NCI-H1436 treated with DMSO at 0.1 percent for 48 hours (cell line): ENCODE measurements at regions not wholly inside any gene's neighbourhood (a gene's known extent, or its start where the extent isn't known, plus 50 kb on each side); places are given as distances from the start of the nearest gene placed in this dataset.

Experiments
- DNase-seq: peaks from one replicate; lab custom pipeline; 2025; lab: John Stamatoyannopoulos, UW

- no peak for DNase-seq
Measured at GRCh38 chr2:12970861-12971260, 254.1 kb downstream of the TRIB2 start.

- no peak for DNase-seq
Measured at GRCh38 chr2:12971581-12972365, 255.0 kb downstream of the TRIB2 start.

GRCh38 chr2:12978066-12978835, 261.5 kb downstream of the TRIB2 start:
- DNase-seq, result no peak

- DNase-seq, result no peak
Measured at GRCh38 chr2:12979066-12979465, 262.3 kb downstream of the TRIB2 start.

- no peak for DNase-seq
Measured at GRCh38 chr2:12980817-12981216, 264.1 kb downstream of the TRIB2 start.

- no peak for DNase-seq
Measured at GRCh38 chr2:12982149-12982584, 265.4 kb downstream of the TRIB2 start.

- DNase-seq, result no peak
Measured at GRCh38 chr2:12987246-12987645, 270.5 kb downstream of the TRIB2 start.

- DNase-seq, result no peak
Measured at GRCh38 chr2:12988279-12988678, 271.5 kb downstream of the TRIB2 start.

- no peak for DNase-seq
Measured at GRCh38 chr2:12990523-12990922, 273.8 kb downstream of the TRIB2 start.

GRCh38 chr2:12998685-12999084, 281.9 kb downstream of the TRIB2 start:
- DNase-seq, result no peak

GRCh38 chr2:13000664-13001363, 284.1 kb downstream of the TRIB2 start:
- DNase-seq, result no peak

- no peak for DNase-seq
Measured at GRCh38 chr2:13001408-13001807, 284.7 kb downstream of the TRIB2 start.

GRCh38 chr2:13002536-13003331, 286.0 kb downstream of the TRIB2 start:
- no peak for DNase-seq

GRCh38 chr2:13003500-13003899, 286.8 kb downstream of the TRIB2 start:
- no peak for DNase-seq

GRCh38 chr2:13005048-13005447, 288.3 kb downstream of the TRIB2 start:
- no peak for DNase-seq

- DNase-seq, result no peak
Measured at GRCh38 chr2:13005761-13006335, 289.1 kb downstream of the TRIB2 start.

- no peak for DNase-seq
Measured at GRCh38 chr2:13006426-13006825, 289.7 kb downstream of the TRIB2 start.

- DNase-seq, result no peak
Measured at GRCh38 chr2:13006829-13007717, 290.3 kb downstream of the TRIB2 start.

GRCh38 chr2:13009027-13009642, 292.4 kb downstream of the TRIB2 start:
- no peak for DNase-seq

- no peak for DNase-seq
Measured at GRCh38 chr2:13010283-13010682, 293.5 kb downstream of the TRIB2 start.
